Retinal pigment epithelial cell (primary cell): ENCODE measurements at regions not wholly inside any gene's neighbourhood (a gene's known extent, or its start where the extent isn't known, plus 50 kb on each side); places are given as distances from the start of the nearest gene placed in this dataset.

Source experiments
- DNase-seq: peaks from one replicate; pipeline ENCODE4 v3.0.0-alpha.2; 2010; ENCODE audit warnings: low read depth
- H3K4me3 ChIP-seq: 2 replicates; pipeline ENCODE4 v1.5.1; 2011; ENCODE audit warnings: mild to moderate bottlenecking, low read length, control low read depth, moderate library complexity
- TF ChIP-seq, protein P1 (sequence below): conservative IDR thresholded peaks from 2 replicates; pipeline ENCODE4 v1.5.1; 2011; ENCODE audit warnings: low read depth, low read length, control low read depth, inconsistent platforms

DNA sequence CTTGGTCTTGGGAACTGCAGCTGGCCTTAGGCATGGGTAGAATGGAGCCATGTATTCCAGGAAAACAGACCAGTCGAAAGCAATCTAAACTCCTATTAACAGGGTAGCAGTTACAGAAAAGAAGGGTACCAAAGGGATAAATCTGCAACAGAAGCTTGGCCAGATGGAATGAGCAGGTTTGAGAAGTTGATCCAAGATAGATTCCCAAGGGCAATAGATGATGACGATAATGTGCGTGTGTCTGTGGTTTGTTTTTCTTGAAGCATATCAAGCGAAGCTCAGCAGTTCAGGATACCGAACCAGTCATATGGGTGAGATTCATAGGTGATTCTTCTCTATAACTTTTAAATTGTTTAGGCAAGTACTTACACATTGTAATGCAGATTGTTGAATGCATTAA lies 203.8 kb upstream of the SEMA6D start:
- no peak for DNase-seq
- TF ChIP-seq, protein P1, sequence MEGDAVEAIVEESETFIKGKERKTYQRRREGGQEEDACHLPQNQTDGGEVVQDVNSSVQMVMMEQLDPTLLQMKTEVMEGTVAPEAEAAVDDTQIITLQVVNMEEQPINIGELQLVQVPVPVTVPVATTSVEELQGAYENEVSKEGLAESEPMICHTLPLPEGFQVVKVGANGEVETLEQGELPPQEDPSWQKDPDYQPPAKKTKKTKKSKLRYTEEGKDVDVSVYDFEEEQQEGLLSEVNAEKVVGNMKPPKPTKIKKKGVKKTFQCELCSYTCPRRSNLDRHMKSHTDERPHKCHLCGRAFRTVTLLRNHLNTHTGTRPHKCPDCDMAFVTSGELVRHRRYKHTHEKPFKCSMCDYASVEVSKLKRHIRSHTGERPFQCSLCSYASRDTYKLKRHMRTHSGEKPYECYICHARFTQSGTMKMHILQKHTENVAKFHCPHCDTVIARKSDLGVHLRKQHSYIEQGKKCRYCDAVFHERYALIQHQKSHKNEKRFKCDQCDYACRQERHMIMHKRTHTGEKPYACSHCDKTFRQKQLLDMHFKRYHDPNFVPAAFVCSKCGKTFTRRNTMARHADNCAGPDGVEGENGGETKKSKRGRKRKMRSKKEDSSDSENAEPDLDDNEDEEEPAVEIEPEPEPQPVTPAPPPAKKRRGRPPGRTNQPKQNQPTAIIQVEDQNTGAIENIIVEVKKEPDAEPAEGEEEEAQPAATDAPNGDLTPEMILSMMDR: no peak
- H3K4me3 ChIP-seq: no peak overlapping the region

DNA sequence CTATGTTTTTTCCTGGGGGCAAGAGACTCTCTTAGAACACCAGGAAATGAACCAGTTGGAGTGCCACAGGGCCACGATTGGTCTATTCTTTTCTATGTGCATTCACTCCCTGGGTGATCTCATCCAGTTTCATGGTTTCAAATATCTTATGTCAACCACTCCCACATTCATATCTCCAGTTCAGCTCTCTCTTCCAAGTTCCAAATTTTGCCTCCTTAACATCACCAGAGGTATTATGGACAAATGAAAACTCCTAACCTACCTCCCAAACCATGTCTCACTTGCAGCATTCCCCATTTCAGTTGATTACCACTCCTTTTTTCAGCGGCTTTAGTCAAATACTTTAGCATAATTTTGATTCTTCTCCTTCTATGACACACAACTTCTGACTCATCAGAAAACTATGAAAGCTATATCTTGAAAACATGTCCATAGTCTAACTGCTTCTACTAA lies 203.1 kb upstream of the SEMA6D start:
- H3K4me3 ChIP-seq: no peak overlapping the region
- TF ChIP-seq, protein P1: no peak
- DNase-seq: peak; percentile 43

DNA sequence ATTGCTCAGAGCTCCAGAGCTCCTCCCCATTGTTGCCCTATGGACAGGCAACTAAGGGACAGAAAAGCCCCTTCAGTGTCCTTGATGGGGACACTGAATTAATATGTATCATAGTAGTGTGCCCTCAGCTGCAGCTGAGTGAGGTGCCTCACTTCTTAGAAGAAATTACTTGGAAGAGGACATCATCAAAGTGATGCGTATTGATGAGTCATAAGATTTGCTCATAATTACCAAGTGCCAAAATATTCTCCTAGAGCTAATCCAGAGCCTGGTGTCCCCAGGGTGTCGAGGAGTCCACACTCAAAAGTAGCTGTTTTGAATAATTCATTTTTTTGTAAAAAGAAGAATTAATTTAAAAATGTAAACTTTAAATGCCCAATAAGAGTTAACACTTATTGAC lies 200.7 kb upstream of the SEMA6D start:
- TF ChIP-seq, protein P1: no peak
- H3K4me3 ChIP-seq: no peak overlapping the region
- no peak for DNase-seq

DNA sequence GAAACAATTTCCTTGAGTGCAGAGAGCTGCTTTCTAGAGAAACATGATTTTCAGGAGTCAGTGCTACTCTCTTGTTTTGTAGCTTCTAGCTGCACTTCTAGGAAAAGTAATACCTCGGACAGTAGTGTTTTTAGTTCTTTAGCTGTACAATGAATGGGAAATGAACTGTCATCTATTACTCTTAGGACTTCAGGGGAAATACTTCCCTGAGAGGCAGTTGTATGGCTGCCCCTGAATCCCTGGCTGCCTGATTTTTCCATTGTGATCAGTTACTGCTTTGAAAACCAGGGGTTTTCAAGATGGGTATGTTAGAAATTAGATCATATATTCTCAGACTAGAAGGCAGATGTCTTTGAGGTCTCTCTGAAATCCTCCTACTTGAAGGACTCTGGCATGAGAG lies 200.3 kb upstream of the SEMA6D start:
- TF ChIP-seq, protein P1: no peak
- no peak overlapping the region for H3K4me3 ChIP-seq
- DNase-seq: no peak

DNA sequence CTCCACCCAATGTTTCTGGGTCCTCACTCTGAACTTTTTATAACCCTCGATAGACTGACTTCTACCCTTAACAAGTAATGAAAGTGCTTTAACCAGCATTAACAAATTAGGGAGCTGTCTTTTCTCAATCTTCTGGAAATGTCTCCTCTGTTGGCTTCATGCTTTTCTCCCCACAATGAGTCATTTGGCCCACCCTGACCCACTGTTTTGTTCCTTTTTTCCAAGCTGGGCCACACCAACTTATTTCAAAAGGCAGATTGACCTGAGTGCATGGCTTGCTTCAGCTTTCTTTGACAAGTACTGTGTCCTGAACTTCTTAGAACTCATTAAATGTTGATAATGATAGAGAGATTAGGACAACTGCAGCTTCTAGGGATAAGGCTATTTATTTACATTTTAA lies 199.6 kb upstream of the SEMA6D start:
- TF ChIP-seq, protein P1: no peak
- DNase-seq: peak; percentile 33
- no peak overlapping the region for H3K4me3 ChIP-seq

DNA sequence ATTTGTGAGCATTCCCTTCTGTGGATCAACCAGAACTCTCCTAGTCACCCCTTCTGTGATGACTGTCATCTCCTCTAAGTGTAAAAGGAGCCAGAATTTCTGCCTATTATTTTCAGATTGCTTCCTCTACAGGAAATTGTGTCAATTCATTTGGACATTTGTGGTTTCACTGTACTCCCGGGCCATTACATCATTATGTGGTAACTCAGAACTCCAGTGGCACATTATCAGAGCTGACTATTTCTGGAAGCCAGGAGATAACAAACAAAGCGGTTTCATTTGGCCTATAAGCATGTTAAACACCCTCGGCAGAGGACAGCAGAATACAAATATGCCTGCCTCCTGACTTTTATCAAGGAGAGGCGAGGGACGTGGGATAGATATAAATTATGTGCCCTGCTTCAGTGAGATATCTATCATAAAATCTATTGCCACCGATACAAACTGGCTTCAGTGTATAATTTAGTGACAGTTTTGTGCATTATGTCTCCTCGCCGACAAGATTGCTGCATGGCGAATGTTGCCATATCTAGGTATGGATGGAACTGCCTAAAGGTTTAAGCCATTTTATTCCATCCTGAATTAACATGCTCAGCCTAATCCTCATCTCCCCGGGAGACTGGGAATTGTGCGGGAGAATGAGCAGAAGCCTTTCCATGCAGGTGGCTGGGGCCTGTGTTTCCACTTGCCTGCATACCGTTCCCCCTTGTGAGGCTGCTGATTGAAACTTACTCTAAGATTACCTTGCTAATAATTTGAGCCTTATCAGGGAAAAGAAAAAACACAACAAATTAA lies 193.4 kb upstream of the SEMA6D start:
- no peak overlapping the region for H3K4me3 ChIP-seq
- DNase-seq: no peak
- TF ChIP-seq, protein P1: no peak

DNA sequence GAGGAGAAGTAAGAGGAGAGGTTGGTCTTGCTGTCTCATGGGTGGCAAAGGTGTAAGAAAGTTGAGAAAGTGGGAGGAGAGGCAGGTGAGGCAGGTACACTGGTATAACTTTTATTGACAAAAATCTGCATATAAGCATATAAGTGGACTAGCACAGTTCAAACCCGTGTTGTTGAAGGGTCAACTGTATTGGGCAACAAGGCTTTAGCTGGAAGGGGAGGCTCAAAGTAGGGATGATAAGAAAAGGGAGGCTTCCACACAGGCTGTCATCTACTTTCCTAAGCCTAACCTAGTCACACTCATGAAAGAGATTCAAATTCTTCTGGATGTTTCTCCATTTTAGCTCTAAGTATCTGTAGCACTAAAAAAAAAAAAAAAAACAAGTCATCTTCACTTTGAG lies 188.1 kb upstream of the SEMA6D start:
- no peak overlapping the region for H3K4me3 ChIP-seq
- no peak for DNase-seq
- TF ChIP-seq, protein P1: no peak
